GM12891 (cell line): ENCODE measurements at regions not wholly inside any gene's neighbourhood (a gene's known extent, or its start where the extent isn't known, plus 50 kb on each side); places are given as distances from the start of the nearest gene placed in this dataset.

Experiments
- POLR2A ChIP-seq: IDR thresholded peaks from 2 replicates; pipeline ENCODE4 v1.6.1; 2011; ENCODE audit warnings: low read depth, low read length, control low read depth
- POLR2AphosphoS5 ChIP-seq: IDR thresholded peaks from 2 replicates; pipeline ENCODE4 v1.6.1; 2011; ENCODE audit warnings: low read depth, low read length, control low read depth
- POU2F2 ChIP-seq: IDR thresholded peaks from 2 replicates; pipeline ENCODE4 v1.6.1; 2011; ENCODE audit warnings: low read depth, mild to moderate bottlenecking, control low read depth, low read length, moderate library complexity
- SPI1 ChIP-seq: IDR thresholded peaks from 2 replicates; pipeline ENCODE4 v1.6.1; 2011; ENCODE audit warnings: low read depth, low read length, control low read depth
- TAF1 ChIP-seq: IDR thresholded peaks from 2 replicates; pipeline ENCODE4 v1.6.1; 2011; ENCODE audit warnings: low read depth, low read length, control low read depth

DNA sequence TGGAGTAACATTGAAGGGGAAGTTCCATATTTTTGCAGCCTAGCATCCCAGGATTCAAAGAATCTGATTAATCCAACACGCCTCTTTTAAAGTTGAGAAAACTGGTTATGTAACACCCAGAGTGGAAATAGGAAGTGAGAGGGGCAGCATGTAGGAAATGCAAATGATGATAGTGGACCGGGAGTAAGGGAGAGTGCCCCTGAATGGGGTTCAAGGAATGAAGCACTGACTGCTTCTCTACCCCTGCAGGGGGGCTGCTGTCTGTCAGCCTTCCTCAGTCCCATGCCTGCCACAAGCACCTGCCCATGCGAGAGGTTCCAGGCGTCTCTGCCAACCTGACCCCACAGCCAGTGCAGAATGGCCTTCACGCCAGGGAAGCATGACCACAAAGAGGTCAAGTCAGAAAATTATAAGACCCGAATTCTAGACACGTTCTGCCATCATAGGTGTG lies 126.5 kb upstream of the CCND2 start:
- TF ChIP-seq POLR2A (no peak), POLR2AphosphoS5 (no peak), SPI1 (peak; percentile 80), TAF1 (no peak), POU2F2 (peak; percentile 38; the same call in 1 of the 2 replicates)
